ENCODE measurements at regions not wholly inside any gene's neighbourhood (a gene's known extent, or its start where the extent isn't known, plus 50 kb on each side); places are given as distances from the start of the nearest gene placed in this dataset.

- Histone ChIP-seq H3K36me3 (ENCODE audit: insufficient read depth) (no peaks in the 10 kb centered on the region), H4K20me1 (replicated peaks; ENCODE audit: insufficient read depth) (no peaks in the 10 kb centered on the region), H3K4me3 (no peak overlapping the region), H3K4me1 (ENCODE audit: insufficient read depth) (no peaks in the 10 kb centered on the region), H3F3A (replicated peaks; ENCODE audit: low read depth) (no peaks in the 10 kb centered on the region), H3K27me3 (ENCODE audit: insufficient read depth) (no peaks in the 10 kb centered on the region), H3K27ac (ENCODE audit: low read depth) (no peak overlapping the region), H3K4me2 (no peak overlapping the region), H2AFZ (no peak overlapping the region), H3K9me2 (ENCODE audit: insufficient read depth) (peaks cover 8% of the 10 kb centered on the region; the same call in 1 of the 2 replicates), H3K79me2 (replicated peaks; ENCODE audit: insufficient read depth) (no peaks in the 10 kb centered on the region)
- peaks cover 5% of the 10 kb centered on the region; the same call in 1 of the 3 replicates for H3K4me1 Mint-ChIP-seq
- H3K9me3 Mint-ChIP-seq: no peaks in the 10 kb centered on the region
- H3K4me3 Mint-ChIP-seq: no peak overlapping the region
- TF ChIP-seq CREB1 (CRISPR knock-in tag; IDR thresholded peaks at IDR 0.05; ENCODE audit: low read depth): no peak
- H3K36me3 Mint-ChIP-seq (ENCODE audit: low read depth): no peaks in the 10 kb centered on the region
- DNase-seq (ENCODE audit: low spot score) (no peak), ATAC-seq (no peak)
- no peaks in the 10 kb centered on the region for H3K27me3 Mint-ChIP-seq (ENCODE audit: insufficient read depth, low read depth, poor library complexity)
- no peak overlapping the region for H3K27ac Mint-ChIP-seq
These were observed 335.5 kb downstream of the TBC1D4 start for GRCh38 chr13:75146436-75146835.

DNA sequence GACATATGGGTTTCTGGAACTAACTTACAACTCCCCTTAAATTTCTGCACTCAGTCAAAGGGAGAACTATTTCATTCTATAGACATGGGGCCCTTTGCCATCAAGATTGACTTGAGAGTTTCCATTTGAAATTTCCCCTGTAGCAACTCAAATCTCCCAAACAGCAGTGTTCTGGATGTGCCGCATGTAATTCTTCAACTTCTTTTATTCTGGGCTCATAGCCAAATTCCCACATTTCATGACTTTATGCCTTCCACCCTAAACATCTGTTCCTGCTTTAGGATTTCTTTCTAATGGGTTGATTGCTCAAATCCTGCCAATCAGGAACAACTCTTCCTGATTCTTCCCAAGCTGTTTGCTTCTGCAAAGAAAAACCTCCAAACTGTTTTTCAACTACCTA lies 336.0 kb downstream of the TBC1D4 start:
- Histone ChIP-seq H3K27ac (ENCODE audit: low read depth) (no peak overlapping the region), H2AFZ (no peak overlapping the region), H3K4me1 (ENCODE audit: insufficient read depth) (no peaks in the 10 kb centered on the region), H3K36me3 (ENCODE audit: insufficient read depth) (no peaks in the 10 kb centered on the region), H3K4me2 (no peak overlapping the region), H3K4me3 (no peak overlapping the region), H3K9me2 (ENCODE audit: insufficient read depth) (peaks cover 8% of the 10 kb centered on the region; the same call in 1 of the 2 replicates), H3K27me3 (ENCODE audit: insufficient read depth) (no peaks in the 10 kb centered on the region), H4K20me1 (replicated peaks; ENCODE audit: insufficient read depth) (no peaks in the 10 kb centered on the region), H3K79me2 (replicated peaks; ENCODE audit: insufficient read depth) (no peaks in the 10 kb centered on the region), H3F3A (replicated peaks; ENCODE audit: low read depth) (no peaks in the 10 kb centered on the region)
- TF ChIP-seq STAT1 (IDR thresholded peaks at IDR 0.05; ENCODE audit: unreplicated experiment): no peak
- TF ChIP-seq ETS1 (IDR thresholded peaks at IDR 0.05): no peak
- TF ChIP-seq CTCF (conservative IDR thresholded peaks at IDR 0.05; ENCODE audit: low read depth in 2 of 2): no peak
- no peak for TF ChIP-seq CREB1 (CRISPR knock-in tag; IDR thresholded peaks at IDR 0.05; ENCODE audit: low read depth)
- TF ChIP-seq, protein P1, sequence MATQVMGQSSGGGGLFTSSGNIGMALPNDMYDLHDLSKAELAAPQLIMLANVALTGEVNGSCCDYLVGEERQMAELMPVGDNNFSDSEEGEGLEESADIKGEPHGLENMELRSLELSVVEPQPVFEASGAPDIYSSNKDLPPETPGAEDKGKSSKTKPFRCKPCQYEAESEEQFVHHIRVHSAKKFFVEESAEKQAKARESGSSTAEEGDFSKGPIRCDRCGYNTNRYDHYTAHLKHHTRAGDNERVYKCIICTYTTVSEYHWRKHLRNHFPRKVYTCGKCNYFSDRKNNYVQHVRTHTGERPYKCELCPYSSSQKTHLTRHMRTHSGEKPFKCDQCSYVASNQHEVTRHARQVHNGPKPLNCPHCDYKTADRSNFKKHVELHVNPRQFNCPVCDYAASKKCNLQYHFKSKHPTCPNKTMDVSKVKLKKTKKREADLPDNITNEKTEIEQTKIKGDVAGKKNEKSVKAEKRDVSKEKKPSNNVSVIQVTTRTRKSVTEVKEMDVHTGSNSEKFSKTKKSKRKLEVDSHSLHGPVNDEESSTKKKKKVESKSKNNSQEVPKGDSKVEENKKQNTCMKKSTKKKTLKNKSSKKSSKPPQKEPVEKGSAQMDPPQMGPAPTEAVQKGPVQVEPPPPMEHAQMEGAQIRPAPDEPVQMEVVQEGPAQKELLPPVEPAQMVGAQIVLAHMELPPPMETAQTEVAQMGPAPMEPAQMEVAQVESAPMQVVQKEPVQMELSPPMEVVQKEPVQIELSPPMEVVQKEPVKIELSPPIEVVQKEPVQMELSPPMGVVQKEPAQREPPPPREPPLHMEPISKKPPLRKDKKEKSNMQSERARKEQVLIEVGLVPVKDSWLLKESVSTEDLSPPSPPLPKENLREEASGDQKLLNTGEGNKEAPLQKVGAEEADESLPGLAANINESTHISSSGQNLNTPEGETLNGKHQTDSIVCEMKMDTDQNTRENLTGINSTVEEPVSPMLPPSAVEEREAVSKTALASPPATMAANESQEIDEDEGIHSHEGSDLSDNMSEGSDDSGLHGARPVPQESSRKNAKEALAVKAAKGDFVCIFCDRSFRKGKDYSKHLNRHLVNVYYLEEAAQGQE (IDR thresholded peaks at IDR 0.05; ENCODE audit: unreplicated experiment): no peak
- TF ChIP-seq JUNB (IDR thresholded peaks at IDR 0.05; ENCODE audit: unreplicated experiment): no peak
- TF ChIP-seq ZNF462 (CRISPR knock-in tag; IDR thresholded peaks at IDR 0.05): no peak
- no peak for TF ChIP-seq ZNF331 (CRISPR knock-in tag; IDR thresholded peaks at IDR 0.05; ENCODE audit: low read depth)
- TF ChIP-seq EZH2 (IDR thresholded peaks at IDR 0.05; ENCODE audit: low read depth, unreplicated experiment): no peak
- no peaks in the 10 kb centered on the region for H3K27me3 Mint-ChIP-seq (ENCODE audit: insufficient read depth, low read depth, poor library complexity)
- H3K4me1 Mint-ChIP-seq: peaks cover 5% of the 10 kb centered on the region; the same call in 1 of the 3 replicates
- DNase-seq (ENCODE audit: low spot score): no peak
- H3K4me3 Mint-ChIP-seq: no peak overlapping the region
- ATAC-seq: no peak
- no peaks in the 10 kb centered on the region for H3K36me3 Mint-ChIP-seq (ENCODE audit: low read depth)
- H3K9me3 Mint-ChIP-seq: no peaks in the 10 kb centered on the region
- no peak overlapping the region for H3K27ac Mint-ChIP-seq
